ENCODE measurements at regions not wholly inside any gene's neighbourhood (a gene's known extent, or its start where the extent isn't known, plus 50 kb on each side); places are given as distances from the start of the nearest gene placed in this dataset.

DNA sequence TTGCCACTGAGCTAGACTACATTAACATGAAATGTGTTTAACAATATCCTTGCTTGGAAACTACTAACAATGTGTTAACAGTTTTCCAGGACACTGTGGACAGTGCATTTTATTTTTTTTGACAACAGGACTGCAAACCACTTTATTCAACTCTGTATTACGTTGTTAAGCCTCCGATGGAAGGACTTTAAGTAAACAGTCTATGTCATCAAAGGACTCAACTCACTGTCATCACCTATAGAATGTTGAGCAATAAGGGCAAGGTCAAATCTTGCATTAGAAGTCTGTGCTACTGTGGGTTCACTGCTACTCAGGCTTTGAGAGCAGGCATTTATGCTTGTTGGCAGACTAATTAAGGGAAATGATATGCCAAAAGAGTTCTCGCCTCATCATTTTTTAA is 483.7 kb downstream of the FLRT2 start (continued):
- TF ChIP-seq ZNF644 (CRISPR knock-in tag; IDR thresholded peaks at IDR 0.05; ENCODE audit: low read depth), result no peak
- TF ChIP-seq ZNF337 (CRISPR knock-in tag; IDR thresholded peaks at IDR 0.05; ENCODE audit: borderline replicate concordance, low read depth), result no peak
- TF ChIP-seq ARNT (IDR thresholded peaks at IDR 0.05), result no peak
- no peak for TF ChIP-seq NBN (conservative IDR thresholded peaks at IDR 0.05)
- no peak for TF ChIP-seq ZNF766 (CRISPR knock-in tag; IDR thresholded peaks at IDR 0.05; ENCODE audit: borderline replicate concordance)
- peak; percentile 22; the same call in 1 of the 2 replicates for TF ChIP-seq ATF7 (IDR thresholded peaks at IDR 0.05)
- no peak for TF ChIP-seq ATF7 (CRISPR knock-in tag; IDR thresholded peaks at IDR 0.05)
- TF ChIP-seq, protein P1, sequence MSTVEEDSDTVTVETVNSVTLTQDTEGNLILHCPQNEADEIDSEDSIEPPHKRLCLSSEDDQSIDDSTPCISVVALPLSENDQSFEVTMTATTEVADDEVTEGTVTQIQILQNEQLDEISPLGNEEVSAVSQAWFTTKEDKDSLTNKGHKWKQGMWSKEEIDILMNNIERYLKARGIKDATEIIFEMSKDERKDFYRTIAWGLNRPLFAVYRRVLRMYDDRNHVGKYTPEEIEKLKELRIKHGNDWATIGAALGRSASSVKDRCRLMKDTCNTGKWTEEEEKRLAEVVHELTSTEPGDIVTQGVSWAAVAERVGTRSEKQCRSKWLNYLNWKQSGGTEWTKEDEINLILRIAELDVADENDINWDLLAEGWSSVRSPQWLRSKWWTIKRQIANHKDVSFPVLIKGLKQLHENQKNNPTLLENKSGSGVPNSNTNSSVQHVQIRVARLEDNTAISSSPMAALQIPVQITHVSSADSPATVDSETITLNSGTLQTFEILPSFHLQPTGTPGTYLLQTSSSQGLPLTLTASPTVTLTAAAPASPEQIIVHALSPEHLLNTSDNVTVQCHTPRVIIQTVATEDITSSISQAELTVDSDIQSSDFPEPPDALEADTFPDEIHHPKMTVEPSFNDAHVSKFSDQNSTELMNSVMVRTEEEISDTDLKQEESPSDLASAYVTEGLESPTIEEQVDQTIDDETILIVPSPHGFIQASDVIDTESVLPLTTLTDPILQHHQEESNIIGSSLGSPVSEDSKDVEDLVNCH (CRISPR knock-in tag; IDR thresholded peaks at IDR 0.05), result no peak
- TF ChIP-seq, protein P2, sequence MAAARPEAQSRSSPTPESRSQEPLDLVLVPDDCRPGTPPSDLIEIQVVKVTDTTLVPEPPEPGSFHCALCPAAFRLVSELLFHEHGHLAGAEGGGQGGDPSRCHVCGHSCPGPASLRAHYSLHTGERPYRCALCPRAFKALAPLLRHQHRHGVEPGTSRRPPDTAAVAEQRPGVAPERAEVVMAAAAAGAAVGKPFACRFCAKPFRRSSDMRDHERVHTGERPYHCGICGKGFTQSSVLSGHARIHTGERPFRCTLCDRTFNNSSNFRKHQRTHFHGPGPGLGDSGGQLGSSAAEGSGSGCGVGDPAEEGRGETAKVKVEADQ (CRISPR knock-in tag; IDR thresholded peaks at IDR 0.05; ENCODE audit: borderline replicate concordance), result no peak
- no peak for TF ChIP-seq ZNF747 (CRISPR knock-in tag; IDR thresholded peaks at IDR 0.05; ENCODE audit: borderline replicate concordance)
- TF ChIP-seq, protein P3, sequence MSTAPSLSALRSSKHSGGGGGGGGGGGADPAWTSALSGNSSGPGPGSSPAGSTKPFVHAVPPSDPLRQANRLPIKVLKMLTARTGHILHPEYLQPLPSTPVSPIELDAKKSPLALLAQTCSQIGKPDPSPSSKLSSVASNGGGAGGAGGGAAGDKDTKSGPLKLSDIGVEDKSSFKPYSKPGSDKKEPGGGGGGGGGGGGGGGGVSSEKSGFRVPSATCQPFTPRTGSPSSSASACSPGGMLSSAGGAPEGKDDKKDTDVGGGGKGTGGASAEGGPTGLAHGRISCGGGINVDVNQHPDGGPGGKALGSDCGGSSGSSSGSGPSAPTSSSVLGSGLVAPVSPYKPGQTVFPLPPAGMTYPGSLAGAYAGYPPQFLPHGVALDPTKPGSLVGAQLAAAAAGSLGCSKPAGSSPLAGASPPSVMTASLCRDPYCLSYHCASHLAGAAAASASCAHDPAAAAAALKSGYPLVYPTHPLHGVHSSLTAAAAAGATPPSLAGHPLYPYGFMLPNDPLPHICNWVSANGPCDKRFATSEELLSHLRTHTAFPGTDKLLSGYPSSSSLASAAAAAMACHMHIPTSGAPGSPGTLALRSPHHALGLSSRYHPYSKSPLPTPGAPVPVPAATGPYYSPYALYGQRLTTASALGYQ (CRISPR knock-in tag; IDR thresholded peaks at IDR 0.05), result no peak
- TF ChIP-seq, protein P4, sequence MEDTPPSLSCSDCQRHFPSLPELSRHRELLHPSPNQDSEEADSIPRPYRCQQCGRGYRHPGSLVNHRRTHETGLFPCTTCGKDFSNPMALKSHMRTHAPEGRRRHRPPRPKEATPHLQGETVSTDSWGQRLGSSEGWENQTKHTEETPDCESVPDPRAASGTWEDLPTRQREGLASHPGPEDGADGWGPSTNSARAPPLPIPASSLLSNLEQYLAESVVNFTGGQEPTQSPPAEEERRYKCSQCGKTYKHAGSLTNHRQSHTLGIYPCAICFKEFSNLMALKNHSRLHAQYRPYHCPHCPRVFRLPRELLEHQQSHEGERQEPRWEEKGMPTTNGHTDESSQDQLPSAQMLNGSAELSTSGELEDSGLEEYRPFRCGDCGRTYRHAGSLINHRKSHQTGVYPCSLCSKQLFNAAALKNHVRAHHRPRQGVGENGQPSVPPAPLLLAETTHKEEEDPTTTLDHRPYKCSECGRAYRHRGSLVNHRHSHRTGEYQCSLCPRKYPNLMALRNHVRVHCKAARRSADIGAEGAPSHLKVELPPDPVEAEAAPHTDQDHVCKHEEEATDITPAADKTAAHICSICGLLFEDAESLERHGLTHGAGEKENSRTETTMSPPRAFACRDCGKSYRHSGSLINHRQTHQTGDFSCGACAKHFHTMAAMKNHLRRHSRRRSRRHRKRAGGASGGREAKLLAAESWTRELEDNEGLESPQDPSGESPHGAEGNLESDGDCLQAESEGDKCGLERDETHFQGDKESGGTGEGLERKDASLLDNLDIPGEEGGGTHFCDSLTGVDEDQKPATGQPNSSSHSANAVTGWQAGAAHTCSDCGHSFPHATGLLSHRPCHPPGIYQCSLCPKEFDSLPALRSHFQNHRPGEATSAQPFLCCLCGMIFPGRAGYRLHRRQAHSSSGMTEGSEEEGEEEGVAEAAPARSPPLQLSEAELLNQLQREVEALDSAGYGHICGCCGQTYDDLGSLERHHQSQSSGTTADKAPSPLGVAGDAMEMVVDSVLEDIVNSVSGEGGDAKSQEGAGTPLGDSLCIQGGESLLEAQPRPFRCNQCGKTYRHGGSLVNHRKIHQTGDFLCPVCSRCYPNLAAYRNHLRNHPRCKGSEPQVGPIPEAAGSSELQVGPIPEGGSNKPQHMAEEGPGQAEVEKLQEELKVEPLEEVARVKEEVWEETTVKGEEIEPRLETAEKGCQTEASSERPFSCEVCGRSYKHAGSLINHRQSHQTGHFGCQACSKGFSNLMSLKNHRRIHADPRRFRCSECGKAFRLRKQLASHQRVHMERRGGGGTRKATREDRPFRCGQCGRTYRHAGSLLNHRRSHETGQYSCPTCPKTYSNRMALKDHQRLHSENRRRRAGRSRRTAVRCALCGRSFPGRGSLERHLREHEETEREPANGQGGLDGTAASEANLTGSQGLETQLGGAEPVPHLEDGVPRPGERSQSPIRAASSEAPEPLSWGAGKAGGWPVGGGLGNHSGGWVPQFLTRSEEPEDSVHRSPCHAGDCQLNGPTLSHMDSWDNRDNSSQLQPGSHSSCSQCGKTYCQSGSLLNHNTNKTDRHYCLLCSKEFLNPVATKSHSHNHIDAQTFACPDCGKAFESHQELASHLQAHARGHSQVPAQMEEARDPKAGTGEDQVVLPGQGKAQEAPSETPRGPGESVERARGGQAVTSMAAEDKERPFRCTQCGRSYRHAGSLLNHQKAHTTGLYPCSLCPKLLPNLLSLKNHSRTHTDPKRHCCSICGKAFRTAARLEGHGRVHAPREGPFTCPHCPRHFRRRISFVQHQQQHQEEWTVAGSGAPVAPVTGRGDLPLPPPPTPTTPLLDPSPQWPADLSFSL (CRISPR knock-in tag; IDR thresholded peaks at IDR 0.05), result no peak
- TF ChIP-seq ZNF3 (CRISPR knock-in tag; IDR thresholded peaks at IDR 0.05), result no peak
- TF ChIP-seq HNF4A (CRISPR knock-in tag; IDR thresholded peaks at IDR 0.05), result peak; percentile 44; the same call in 1 of the 2 replicates
- TF ChIP-seq, protein P5, sequence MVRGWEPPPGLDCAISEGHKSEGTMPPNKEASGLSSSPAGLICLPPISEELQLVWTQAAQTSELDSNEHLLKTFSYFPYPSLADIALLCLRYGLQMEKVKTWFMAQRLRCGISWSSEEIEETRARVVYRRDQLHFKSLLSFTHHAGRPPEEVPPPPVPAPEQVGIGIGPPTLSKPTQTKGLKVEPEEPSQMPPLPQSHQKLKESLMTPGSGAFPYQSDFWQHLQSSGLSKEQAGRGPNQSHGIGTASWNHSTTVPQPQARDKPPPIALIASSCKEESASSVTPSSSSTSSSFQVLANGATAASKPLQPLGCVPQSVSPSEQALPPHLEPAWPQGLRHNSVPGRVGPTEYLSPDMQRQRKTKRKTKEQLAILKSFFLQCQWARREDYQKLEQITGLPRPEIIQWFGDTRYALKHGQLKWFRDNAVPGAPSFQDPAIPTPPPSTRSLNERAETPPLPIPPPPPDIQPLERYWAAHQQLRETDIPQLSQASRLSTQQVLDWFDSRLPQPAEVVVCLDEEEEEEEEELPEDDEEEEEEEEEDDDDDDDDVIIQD (CRISPR knock-in tag; IDR thresholded peaks at IDR 0.05; ENCODE audit: low read depth), result peak; percentile 81; the same call in 1 of the 2 replicates
- TF ChIP-seq ZZZ3 (CRISPR knock-in tag; IDR thresholded peaks at IDR 0.05; ENCODE audit: borderline replicate concordance), result no peak
- no peak for TF ChIP-seq ZBTB38 (CRISPR knock-in tag; IDR thresholded peaks at IDR 0.05)
- no peak for TF ChIP-seq SP1 (IDR thresholded peaks at IDR 0.05)
- TF ChIP-seq SP1 (CRISPR knock-in tag; IDR thresholded peaks at IDR 0.05), result no peak
